ENCODE measurements at regions not wholly inside any gene's neighbourhood (a gene's known extent, or its start where the extent isn't known, plus 50 kb on each side); places are given as distances from the start of the nearest gene placed in this dataset.

GRCh38 chr2:220419647-220420046, 792.2 kb downstream of the SLC4A3 start:
- Mint-ChIP-seq H3K36me3 (ENCODE audit: low read depth) (no peaks in the 10 kb centered on the region), H3K27me3 (no peaks in the 10 kb centered on the region), H3K4me1 (ENCODE audit: low read depth) (no peaks in the 10 kb centered on the region), H3K27ac (no peak overlapping the region), H3K4me3 (no peak overlapping the region), H3K9me3 (peaks cover 26% of the 10 kb centered on the region)
- intact Hi-C loops (cut with micrococcal nuclease) = no loop called here

GRCh38 chr2:220420820-220421219, 793.4 kb downstream of the SLC4A3 start:
- intact Hi-C loops (cut with micrococcal nuclease) = no loop called here
- no peak overlapping the region for H3K27ac Mint-ChIP-seq
- no peaks in the 10 kb centered on the region for H3K36me3 Mint-ChIP-seq (ENCODE audit: low read depth)
- H3K27me3 Mint-ChIP-seq = no peaks in the 10 kb centered on the region
- H3K4me3 Mint-ChIP-seq = no peak overlapping the region
- peaks cover 14% of the 10 kb centered on the region for H3K9me3 Mint-ChIP-seq
- H3K4me1 Mint-ChIP-seq (ENCODE audit: low read depth) = no peaks in the 10 kb centered on the region

GRCh38 chr2:220422676-220423075, 795.2 kb downstream of the SLC4A3 start:
- H3K4me3 Mint-ChIP-seq = no peak overlapping the region
- no peak overlapping the region for H3K27ac Mint-ChIP-seq
- H3K27me3 Mint-ChIP-seq = no peaks in the 10 kb centered on the region
- no peaks in the 10 kb centered on the region for H3K36me3 Mint-ChIP-seq (ENCODE audit: low read depth)
- intact Hi-C loops (cut with micrococcal nuclease) = no loop called here
- H3K4me1 Mint-ChIP-seq (ENCODE audit: low read depth) = no peaks in the 10 kb centered on the region
- H3K9me3 Mint-ChIP-seq = peaks cover 17% of the 10 kb centered on the region

GRCh38 chr2:220424561-220424960, 797.1 kb downstream of the SLC4A3 start:
- Mint-ChIP-seq H3K36me3 (ENCODE audit: low read depth) (no peaks in the 10 kb centered on the region), H3K27ac (no peak overlapping the region), H3K27me3 (no peaks in the 10 kb centered on the region), H3K9me3 (peaks cover 15% of the 10 kb centered on the region), H3K4me1 (ENCODE audit: low read depth) (no peaks in the 10 kb centered on the region), H3K4me3 (no peak overlapping the region)
- intact Hi-C loops (cut with micrococcal nuclease) = no loop called here

DNA sequence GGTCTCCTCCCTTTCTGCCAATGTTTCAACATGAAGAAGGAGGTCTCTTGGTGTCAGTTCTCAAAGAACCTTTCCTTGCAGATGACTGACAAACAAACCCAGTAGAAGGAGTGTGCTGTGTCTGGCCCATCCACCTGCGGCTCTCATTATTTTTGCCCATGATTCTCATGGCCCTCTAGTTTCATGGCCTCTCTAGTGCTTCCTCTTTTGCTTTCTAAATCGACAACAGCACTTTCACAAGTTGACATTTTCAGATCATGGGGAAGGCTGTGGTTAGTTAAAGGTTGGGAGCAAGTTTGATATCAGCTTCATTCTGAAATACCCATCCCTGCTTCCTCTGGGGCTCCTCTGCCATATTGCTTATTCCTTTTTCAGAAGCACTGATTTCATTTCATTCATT, 805.2 kb downstream of the SLC4A3 start:
- intact Hi-C loops (cut with micrococcal nuclease) = no loop called here
- no peaks in the 10 kb centered on the region for H3K36me3 Mint-ChIP-seq (ENCODE audit: low read depth)
- no peaks in the 10 kb centered on the region for H3K9me3 Mint-ChIP-seq

DNA sequence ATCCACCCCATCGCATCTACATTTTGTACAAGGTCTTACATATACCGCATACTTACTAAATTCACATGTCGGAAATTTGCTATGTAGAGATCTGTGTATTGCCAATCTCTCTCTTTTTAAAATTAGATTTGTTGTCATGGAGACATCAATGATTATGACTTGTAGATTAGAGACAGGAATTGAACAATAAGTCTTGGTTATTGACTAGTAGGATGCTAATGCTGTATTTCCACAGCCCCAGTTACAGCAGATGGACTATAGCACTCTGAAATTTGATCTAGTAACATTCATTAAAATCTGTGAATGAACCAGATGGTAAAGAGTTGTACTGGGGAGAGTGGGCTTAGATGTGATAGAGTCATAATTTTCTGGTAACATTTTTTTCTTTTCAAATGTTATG, 805.7 kb downstream of the SLC4A3 start:
- Mint-ChIP-seq H3K9me3 (no peaks in the 10 kb centered on the region), H3K27ac (no peak overlapping the region), H3K36me3 (ENCODE audit: low read depth) (no peaks in the 10 kb centered on the region), H3K27me3 (no peaks in the 10 kb centered on the region), H3K4me3 (no peak overlapping the region), H3K4me1 (ENCODE audit: low read depth) (no peaks in the 10 kb centered on the region)
- intact Hi-C loops (cut with micrococcal nuclease) = no loop called here

More for the DNA sequence above, 805.2 kb downstream of the SLC4A3 start:
- H3K27me3 Mint-ChIP-seq = no peaks in the 10 kb centered on the region
- no peak overlapping the region for H3K4me3 Mint-ChIP-seq
- H3K27ac Mint-ChIP-seq = no peak overlapping the region
- H3K4me1 Mint-ChIP-seq (ENCODE audit: low read depth) = no peaks in the 10 kb centered on the region

GRCh38 chr2:220434385-220434784, 807.0 kb downstream of the SLC4A3 start:
- H3K27ac Mint-ChIP-seq = no peak overlapping the region
- H3K36me3 Mint-ChIP-seq (ENCODE audit: low read depth) = no peaks in the 10 kb centered on the region
- H3K4me1 Mint-ChIP-seq (ENCODE audit: low read depth) = no peaks in the 10 kb centered on the region
- intact Hi-C loops (cut with micrococcal nuclease) = no loop called here
- H3K9me3 Mint-ChIP-seq = peaks cover under 1% of the 10 kb centered on the region
- H3K4me3 Mint-ChIP-seq = no peak overlapping the region
- no peaks in the 10 kb centered on the region for H3K27me3 Mint-ChIP-seq

- intact Hi-C loops (cut with micrococcal nuclease) = no loop called here
- no peak overlapping the region for H3K4me3 Mint-ChIP-seq
- no peaks in the 10 kb centered on the region for H3K36me3 Mint-ChIP-seq (ENCODE audit: low read depth)
- H3K4me1 Mint-ChIP-seq (ENCODE audit: low read depth) = no peaks in the 10 kb centered on the region
- peaks cover 24% of the 10 kb centered on the region for H3K9me3 Mint-ChIP-seq
- no peak overlapping the region for H3K27ac Mint-ChIP-seq
- no peaks in the 10 kb centered on the region for H3K27me3 Mint-ChIP-seq
Measured at GRCh38 chr2:220437938-220438337, 810.5 kb downstream of the SLC4A3 start.

GRCh38 chr2:220440731-220441130, 813.3 kb downstream of the SLC4A3 start:
- intact Hi-C loops (cut with micrococcal nuclease) = no loop called here
- H3K4me3 Mint-ChIP-seq = no peak overlapping the region
- H3K27me3 Mint-ChIP-seq = no peaks in the 10 kb centered on the region
- H3K27ac Mint-ChIP-seq = no peak overlapping the region
- H3K36me3 Mint-ChIP-seq (ENCODE audit: low read depth) = no peaks in the 10 kb centered on the region
- H3K9me3 Mint-ChIP-seq = peaks cover 32% of the 10 kb centered on the region
- H3K4me1 Mint-ChIP-seq (ENCODE audit: low read depth) = no peaks in the 10 kb centered on the region

GRCh38 chr2:220441404-220441803, 814.0 kb downstream of the SLC4A3 start:
- Mint-ChIP-seq H3K9me3 (peaks cover 38% of the 10 kb centered on the region), H3K4me1 (ENCODE audit: low read depth) (no peaks in the 10 kb centered on the region), H3K4me3 (no peak overlapping the region), H3K27me3 (no peaks in the 10 kb centered on the region), H3K27ac (no peak overlapping the region), H3K36me3 (ENCODE audit: low read depth) (no peaks in the 10 kb centered on the region)
- intact Hi-C loops (cut with micrococcal nuclease) = no loop called here

DNA sequence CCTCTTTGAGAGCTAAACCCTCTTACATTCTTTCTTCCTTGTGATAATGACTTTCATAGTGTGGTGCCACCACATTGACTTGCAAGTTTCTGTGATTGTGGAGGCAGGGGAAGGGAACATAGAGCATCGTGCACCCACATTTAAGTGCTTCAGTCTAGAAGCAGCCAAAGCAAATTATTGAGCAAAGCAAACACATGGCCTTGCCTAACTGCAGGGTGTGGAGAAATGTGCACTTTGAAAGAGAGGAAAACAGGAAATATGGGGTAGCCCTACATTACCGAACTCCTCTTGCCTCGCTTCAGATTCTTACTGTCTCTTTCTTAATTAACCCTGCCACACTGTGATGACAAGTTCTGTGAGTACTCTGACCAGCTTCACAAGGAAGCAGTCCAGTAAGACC, 814.6 kb downstream of the SLC4A3 start:
- Mint-ChIP-seq H3K27me3 (no peaks in the 10 kb centered on the region), H3K36me3 (ENCODE audit: low read depth) (no peaks in the 10 kb centered on the region), H3K4me1 (ENCODE audit: low read depth) (no peaks in the 10 kb centered on the region), H3K27ac (no peak overlapping the region), H3K4me3 (no peak overlapping the region), H3K9me3 (peaks cover 45% of the 10 kb centered on the region)
- intact Hi-C loops (cut with micrococcal nuclease) = no loop called here

GRCh38 chr2:220445429-220446105, 818.1 kb downstream of the SLC4A3 start:
- intact Hi-C loops (cut with micrococcal nuclease) = no loop called here
- Mint-ChIP-seq H3K9me3 (peaks cover 46% of the 10 kb centered on the region), H3K4me3 (no peak overlapping the region), H3K27me3 (no peaks in the 10 kb centered on the region), H3K4me1 (ENCODE audit: low read depth) (no peaks in the 10 kb centered on the region), H3K27ac (no peak overlapping the region), H3K36me3 (ENCODE audit: low read depth) (no peaks in the 10 kb centered on the region)

- Mint-ChIP-seq H3K36me3 (ENCODE audit: low read depth) (no peaks in the 10 kb centered on the region), H3K4me1 (ENCODE audit: low read depth) (no peaks in the 10 kb centered on the region), H3K27me3 (no peaks in the 10 kb centered on the region), H3K4me3 (no peak overlapping the region), H3K9me3 (peaks cover 46% of the 10 kb centered on the region), H3K27ac (no peak overlapping the region)
- intact Hi-C loops (cut with micrococcal nuclease) = no loop called here
Measured at GRCh38 chr2:220446106-220446712, 818.8 kb downstream of the SLC4A3 start.

GRCh38 chr2:220450846-220451245, 823.4 kb downstream of the SLC4A3 start:
- H3K27me3 Mint-ChIP-seq = no peaks in the 10 kb centered on the region
- no peaks in the 10 kb centered on the region for H3K4me1 Mint-ChIP-seq (ENCODE audit: low read depth)
- no peak overlapping the region for H3K4me3 Mint-ChIP-seq

DNA sequence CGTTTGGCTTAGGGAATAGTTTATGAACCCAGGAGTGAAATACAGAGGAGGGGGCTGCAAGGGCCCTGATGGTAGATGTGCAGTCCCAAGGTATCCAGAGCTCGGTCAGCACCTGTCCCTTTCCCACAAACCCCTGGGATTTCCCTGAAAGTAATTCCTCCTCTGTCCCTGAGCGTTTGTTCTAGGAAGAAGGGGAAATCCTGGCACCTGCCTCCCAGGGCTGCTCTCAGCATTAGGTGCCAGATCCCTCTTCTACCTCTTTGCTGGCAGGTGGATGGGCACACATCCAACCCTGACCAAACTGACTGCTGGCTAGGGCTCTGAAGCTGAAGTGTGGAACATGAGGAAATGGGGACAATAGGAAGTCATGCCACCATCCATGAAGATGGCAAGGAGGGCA, 824.0 kb downstream of the SLC4A3 start:
- Mint-ChIP-seq H3K27ac (no peak overlapping the region), H3K4me1 (ENCODE audit: low read depth) (no peaks in the 10 kb centered on the region), H3K36me3 (ENCODE audit: low read depth) (no peaks in the 10 kb centered on the region), H3K4me3 (no peak overlapping the region), H3K27me3 (no peaks in the 10 kb centered on the region), H3K9me3 (peaks cover 16% of the 10 kb centered on the region)
- intact Hi-C loops (cut with micrococcal nuclease) = no loop called here

More at GRCh38 chr2:220450846-220451245, 823.4 kb downstream of the SLC4A3 start:
- Mint-ChIP-seq H3K9me3 (peaks cover 22% of the 10 kb centered on the region), H3K36me3 (ENCODE audit: low read depth) (no peaks in the 10 kb centered on the region), H3K27ac (no peak overlapping the region)
- intact Hi-C loops (cut with micrococcal nuclease) = no loop called here
